Parathyroid adenoma (tissue), 2 donors: ENCODE measurements at regions not wholly inside any gene's neighbourhood (a gene's known extent, or its start where the extent isn't known, plus 50 kb on each side); places are given as distances from the start of the nearest gene placed in this dataset.

Source experiments
- H2AFZ ChIP-seq: fragments of 300-600 bp; sonication (generic); one replicate; pipeline ENCODE4 v1.7.0; 2017; ENCODE audit warnings: antibody characterized with exemption, mild to moderate bottlenecking
- H3K27ac ChIP-seq: fragments of 300-600 bp; sonication (generic); one replicate; pipeline ENCODE4 v1.7.0; 2017
- H3K27me3 ChIP-seq: fragments of 300-600 bp; sonication (generic); one replicate; pipeline ENCODE4 v1.7.0; 2017; ENCODE audit warnings: low read length; ENCODE audit not compliant: control insufficient read depth, insufficient read depth
- H3K36me3 ChIP-seq: fragments of 300-600 bp; sonication (generic); one replicate; pipeline ENCODE4 v1.7.0; 2017; ENCODE audit warnings: low read length; ENCODE audit not compliant: control insufficient read depth, insufficient read depth
- H3K4me1 ChIP-seq: fragments of 300-600 bp; sonication (generic); one replicate; pipeline ENCODE4 v1.7.0; 2017; ENCODE audit warnings: control low read depth
- H3K4me2 ChIP-seq: fragments of 300-600 bp; sonication (generic); one replicate; pipeline ENCODE4 v1.7.0; 2017; ENCODE audit warnings: low read length
- H3K4me3 ChIP-seq: fragments of 300-600 bp; sonication (generic); one replicate; pipeline ENCODE4 v1.7.0; 2017; ENCODE audit warnings: low read depth, low read length
- H3K79me2 ChIP-seq: fragments of 300-600 bp; sonication (generic); one replicate; pipeline ENCODE4 v1.7.0; 2017; ENCODE audit warnings: control low read depth
- H3K9ac ChIP-seq: fragments of 300-600 bp; sonication (generic); one replicate; pipeline ENCODE4 v1.7.0; 2017; ENCODE audit warnings: mild to moderate bottlenecking
- H3K9me3 ChIP-seq: fragments of 300-600 bp; sonication (generic); one replicate; pipeline ENCODE4 v1.7.0; 2017; ENCODE audit warnings: low read length; ENCODE audit not compliant: control insufficient read depth
- CTCF ChIP-seq: fragments of 300-600 bp; sonication (generic); IDR thresholded peaks from one replicate; pipeline ENCODE4 v1.7.0; 2017; ENCODE audit warnings: antibody characterized with exemption, mild to moderate bottlenecking
- donor health status: primary hyperparathyroidism.

- H2AFZ ChIP-seq, result no peak overlapping the region
- H3K4me3 ChIP-seq, result no peak overlapping the region
- H3K27me3 ChIP-seq, result no peaks in the 10 kb centered on the region
- no peak overlapping the region for H3K4me2 ChIP-seq
- TF ChIP-seq CTCF, result no peak
- H3K4me1 ChIP-seq, result no peaks in the 10 kb centered on the region
- H3K79me2 ChIP-seq, result no peaks in the 10 kb centered on the region
- H3K27ac ChIP-seq, result no peak overlapping the region
- no peak overlapping the region for H3K9ac ChIP-seq
- no peaks in the 10 kb centered on the region for H3K9me3 ChIP-seq
- H3K36me3 ChIP-seq, result no peaks in the 10 kb centered on the region
Measured at GRCh38 chr15:31483986-31484951, 157.6 kb downstream of the KLF13 start.

- Histone ChIP-seq H3K36me3 (no peaks in the 10 kb centered on the region), H2AFZ (no peak overlapping the region), H3K4me1 (no peaks in the 10 kb centered on the region), H3K79me2 (no peaks in the 10 kb centered on the region), H3K27me3 (no peaks in the 10 kb centered on the region), H3K27ac (no peak overlapping the region), H3K4me3 (no peak overlapping the region), H3K9ac (no peak overlapping the region), H3K9me3 (no peaks in the 10 kb centered on the region), H3K4me2 (no peak overlapping the region)
- TF ChIP-seq CTCF, result no peak
Measured at GRCh38 chr15:31484986-31485385, 158.4 kb downstream of the KLF13 start.

- Histone ChIP-seq H3K4me3 (no peak overlapping the region), H3K9me3 (no peaks in the 10 kb centered on the region), H3K4me2 (no peak overlapping the region), H3K27ac (no peak overlapping the region), H3K36me3 (no peaks in the 10 kb centered on the region), H3K27me3 (no peaks in the 10 kb centered on the region), H2AFZ (no peak overlapping the region), H3K4me1 (no peaks in the 10 kb centered on the region), H3K79me2 (no peaks in the 10 kb centered on the region), H3K9ac (no peak overlapping the region)
- no peak for TF ChIP-seq CTCF
Measured at GRCh38 chr15:31485431-31485830, 158.8 kb downstream of the KLF13 start.

- H3K9me3 ChIP-seq, result no peaks in the 10 kb centered on the region
- H3K4me3 ChIP-seq, result no peak overlapping the region
- H3K27me3 ChIP-seq, result no peaks in the 10 kb centered on the region
- H3K4me2 ChIP-seq, result no peak overlapping the region
- H3K27ac ChIP-seq, result no peak overlapping the region
- H3K79me2 ChIP-seq, result no peaks in the 10 kb centered on the region
- no peak for TF ChIP-seq CTCF
- no peaks in the 10 kb centered on the region for H3K4me1 ChIP-seq
- H3K9ac ChIP-seq, result no peak overlapping the region
- H2AFZ ChIP-seq, result no peak overlapping the region
- no peaks in the 10 kb centered on the region for H3K36me3 ChIP-seq
Measured at GRCh38 chr15:31485911-31486461, 159.4 kb downstream of the KLF13 start.
